ENCODE measurements at regions not wholly inside any gene's neighbourhood (a gene's known extent, or its start where the extent isn't known, plus 50 kb on each side); places are given as distances from the start of the nearest gene placed in this dataset.

DNA sequence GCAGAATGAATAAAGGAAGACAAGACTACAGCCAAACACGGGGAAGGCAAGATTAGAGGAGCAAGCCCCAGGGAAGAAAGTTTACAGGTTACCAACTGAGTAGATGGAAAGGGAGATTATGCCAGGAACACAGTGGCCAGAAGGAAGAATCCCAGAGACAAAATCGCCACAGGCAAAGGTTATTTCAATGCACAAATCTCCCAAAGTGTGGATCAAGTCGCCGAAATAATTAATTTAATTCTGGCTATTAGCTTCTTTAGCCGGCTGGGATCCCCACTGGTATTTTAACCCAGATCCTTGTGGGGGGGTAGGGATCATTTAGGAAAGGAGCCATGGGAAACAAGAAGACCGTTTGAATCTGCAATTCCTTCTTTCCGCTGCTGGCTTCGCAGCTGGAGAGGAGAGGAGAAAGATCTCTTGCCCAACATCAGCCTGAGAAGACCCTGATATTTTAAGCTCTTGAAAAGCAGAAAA lies 171.0 kb downstream of the DHX15 start:
- POLR2A ChIA-PET = no interaction called here
- CTCF ChIA-PET = interaction anchor here (0.9 to 1.4 kb wide), 2 partner anchors 22 to 1518 kb away, joined by 3 read pairs; no protein-coding TSS in a partner anchor
- TF ChIP-seq CTCF (IDR thresholded peaks at IDR 0.05; ENCODE audit: control extremely low read depth, extremely low read depth, low read depth, missing control alignments) = no peak
- no peak for DNase-seq (ENCODE audit: extremely low spot score)

GRCh38 chr4:24411806-24412205 lies 172.5 kb downstream of the DHX15 start:
- no peak for DNase-seq (ENCODE audit: extremely low spot score)
- no peak for TF ChIP-seq CTCF (IDR thresholded peaks at IDR 0.05; ENCODE audit: control extremely low read depth, extremely low read depth, low read depth, missing control alignments)
- ChIA-PET POLR2A (no interaction called here), CTCF (interaction anchor here (3.8 kb wide), 1 partner anchor 7 kb away, joined by 29 read pairs; no protein-coding TSS in a partner anchor)

DNA sequence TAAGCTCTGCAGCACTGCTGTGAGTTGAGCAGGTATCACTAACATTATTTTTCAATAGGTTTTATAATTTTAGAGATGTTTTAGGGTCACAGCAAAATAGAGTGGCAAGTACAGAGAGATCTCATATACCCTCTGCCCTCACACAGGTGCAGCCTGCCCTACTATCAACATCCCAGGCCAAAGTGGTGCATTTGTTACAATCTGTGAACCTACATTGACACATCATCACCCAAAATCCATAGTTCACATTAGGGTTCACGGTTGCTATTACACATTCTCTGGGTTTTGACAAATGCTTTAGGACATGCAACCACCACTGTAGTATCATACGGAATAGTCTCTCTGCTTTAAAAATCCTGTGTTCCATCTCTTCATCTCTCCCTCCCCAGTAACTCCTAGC lies 173.1 kb downstream of the DHX15 start:
- no peak for TF ChIP-seq CTCF (IDR thresholded peaks at IDR 0.05; ENCODE audit: control extremely low read depth, extremely low read depth, low read depth, missing control alignments)
- ChIA-PET CTCF (interaction anchor here (3.8 kb wide), 1 partner anchor 8 kb away, joined by 29 read pairs; no protein-coding TSS in a partner anchor), POLR2A (no interaction called here)
- DNase-seq (ENCODE audit: extremely low spot score) = no peak

GRCh38 chr4:24408640-24409039 lies 175.7 kb downstream of the DHX15 start:
- POLR2A ChIA-PET = no interaction called here
- CTCF ChIA-PET = interaction anchor here (0.8 to 3.8 kb wide), 3 partner anchors 9 to 13 kb away, joined by 3 to 29 read pairs (median 5); no protein-coding TSS in a partner anchor
- no peak for DNase-seq (ENCODE audit: extremely low spot score)
- TF ChIP-seq CTCF (IDR thresholded peaks at IDR 0.05; ENCODE audit: control extremely low read depth, extremely low read depth, low read depth, missing control alignments) = no peak

DNA sequence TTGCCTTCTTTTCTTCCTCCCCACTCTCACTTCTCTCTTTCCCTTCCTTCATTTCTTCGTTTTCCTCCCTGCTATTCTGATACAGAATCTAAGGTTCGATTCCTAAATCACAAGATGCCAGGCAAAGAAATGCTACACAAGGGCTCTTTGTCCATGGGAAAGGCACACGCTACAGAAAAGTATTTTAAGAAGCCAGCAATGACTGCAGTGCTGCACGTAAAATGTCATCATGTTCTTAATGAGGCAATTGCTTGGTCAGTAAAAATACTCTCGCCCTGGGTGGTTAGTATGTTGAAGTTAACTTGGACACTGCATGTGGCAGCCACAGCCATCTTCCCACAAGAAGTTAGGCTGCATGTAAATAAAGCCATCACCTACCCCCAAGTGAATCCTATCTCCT lies 178.4 kb downstream of the DHX15 start:
- CTCF ChIA-PET = interaction anchor here (1.2 kb wide), 1 partner anchor 9 kb away, joined by 3 read pairs; no protein-coding TSS in a partner anchor
- DNase-seq (ENCODE audit: extremely low spot score) = no peak
- POLR2A ChIA-PET = no interaction called here
- TF ChIP-seq CTCF (IDR thresholded peaks at IDR 0.05; ENCODE audit: control extremely low read depth, extremely low read depth, low read depth, missing control alignments) = no peak

DNA sequence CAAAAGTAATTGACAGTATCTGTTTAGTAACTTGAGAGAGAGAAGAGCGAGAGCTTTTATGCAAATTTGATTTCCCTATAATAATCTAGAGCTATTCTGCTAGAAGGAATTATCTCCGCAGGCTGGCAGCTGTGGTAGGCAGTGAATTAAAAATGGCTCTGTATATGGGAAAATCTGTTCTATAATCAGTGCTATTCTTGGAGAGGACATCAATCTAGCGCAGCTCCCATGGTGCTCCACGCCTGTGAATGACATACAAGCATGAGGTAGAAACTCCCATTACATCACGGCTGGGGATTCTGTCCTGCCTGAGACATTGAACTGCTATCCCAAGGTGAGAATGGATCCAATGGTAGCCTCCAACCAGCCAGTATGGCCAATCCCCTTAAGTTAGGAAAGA lies 179.0 kb downstream of the DHX15 start:
- TF ChIP-seq CTCF (IDR thresholded peaks at IDR 0.05; ENCODE audit: control extremely low read depth, extremely low read depth, low read depth, missing control alignments) = no peak
- POLR2A ChIA-PET = no interaction called here
- CTCF ChIA-PET = interaction anchor here (3.2 kb wide), 1 partner anchor 10 kb away, joined by 7 read pairs; no protein-coding TSS in a partner anchor
- DNase-seq (ENCODE audit: extremely low spot score) = no peak
